Retina (tissue), 1 donor: ENCODE measurements at regions not wholly inside any gene's neighbourhood (a gene's known extent, or its start where the extent isn't known, plus 50 kb on each side); places are given as distances from the start of the nearest gene placed in this dataset.
"Not testable (repeated sequence)": the region's sequence is repeated elsewhere in the genome, so short reads cannot be mapped to it uniquely, and the experiment has no call there.

Experiments
- DNase-seq: peaks from one replicate; pipeline ENCODE4 v3.0.0-alpha.2; 2016

DNA sequence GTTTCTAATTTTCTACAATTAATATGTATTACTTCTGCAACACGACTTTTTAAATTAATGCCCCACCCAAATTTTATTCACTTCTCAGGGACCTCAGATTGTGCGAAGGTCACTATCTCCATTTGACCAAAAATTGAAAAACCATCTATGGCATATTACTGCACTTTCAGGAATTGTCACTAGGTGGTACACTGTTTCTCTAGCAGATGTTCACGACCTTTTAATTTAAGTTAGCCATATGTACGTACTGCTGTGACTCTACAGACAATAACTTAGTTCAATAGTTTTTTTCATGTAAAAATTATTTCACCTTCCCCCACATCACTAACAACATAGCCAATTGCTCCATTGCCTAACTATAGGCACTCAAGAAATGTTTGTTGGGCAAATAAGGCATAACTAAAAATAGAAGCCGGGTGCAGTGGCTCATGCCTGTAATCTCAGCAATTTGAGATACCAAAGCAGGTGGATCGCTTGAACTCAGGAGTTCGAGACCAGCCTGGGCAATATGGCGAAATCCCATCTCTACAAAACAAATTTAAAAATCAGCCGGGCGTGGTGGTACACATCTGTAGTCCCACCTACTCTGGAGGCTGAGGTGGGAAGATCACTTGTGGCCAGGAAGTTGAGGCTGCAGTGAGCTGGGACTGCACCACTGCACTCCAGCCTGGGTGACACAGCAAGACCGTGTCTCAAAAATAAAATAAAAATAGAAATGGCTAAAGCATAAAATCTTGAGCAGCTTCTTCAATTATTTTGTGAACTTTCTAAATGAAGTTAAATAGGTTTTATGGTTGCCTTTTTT, 75.7 kb upstream of the PKN2 start:
- peak; percentile 9 for DNase-seq

DNA sequence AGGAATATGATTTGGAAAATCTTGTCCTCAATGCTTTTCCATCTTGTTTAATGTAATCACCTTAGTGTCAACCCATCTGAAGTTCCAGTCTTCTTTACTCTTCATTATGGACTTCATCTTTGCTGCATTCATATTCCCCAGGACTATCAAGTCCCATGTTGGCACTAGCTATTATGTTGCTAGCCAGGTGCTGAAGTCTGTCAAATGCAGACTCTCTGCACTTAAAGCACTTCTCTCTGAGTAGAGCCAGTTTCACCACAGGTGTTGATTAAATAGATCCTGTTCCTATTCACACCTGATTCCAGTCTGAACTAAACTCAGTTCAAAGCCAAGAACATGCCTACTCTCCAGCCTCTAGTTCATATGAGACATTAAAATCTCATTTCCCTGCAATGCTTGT, 75.0 kb upstream of the PKN2 start:
- DNase-seq, result no peak

DNA sequence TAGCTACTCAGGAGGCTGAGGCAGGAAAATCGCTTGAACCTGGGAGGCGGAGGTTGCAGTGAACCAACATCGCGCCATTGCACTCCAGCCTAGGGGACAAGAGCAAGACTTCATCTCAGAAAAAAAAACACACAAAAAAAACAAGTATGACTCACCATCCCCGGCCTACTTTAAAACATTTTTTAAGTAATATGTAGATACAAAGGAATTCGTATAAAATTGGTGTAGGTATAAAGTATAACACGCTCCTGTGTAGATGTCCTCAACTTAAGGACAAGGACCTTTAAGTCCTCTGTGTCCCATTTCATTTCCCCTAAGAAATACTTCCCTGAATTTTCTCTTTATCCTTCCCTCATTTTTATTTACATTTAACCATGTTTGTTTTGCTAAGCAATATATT, 73.4 kb upstream of the PKN2 start:
- no peak for DNase-seq

DNA sequence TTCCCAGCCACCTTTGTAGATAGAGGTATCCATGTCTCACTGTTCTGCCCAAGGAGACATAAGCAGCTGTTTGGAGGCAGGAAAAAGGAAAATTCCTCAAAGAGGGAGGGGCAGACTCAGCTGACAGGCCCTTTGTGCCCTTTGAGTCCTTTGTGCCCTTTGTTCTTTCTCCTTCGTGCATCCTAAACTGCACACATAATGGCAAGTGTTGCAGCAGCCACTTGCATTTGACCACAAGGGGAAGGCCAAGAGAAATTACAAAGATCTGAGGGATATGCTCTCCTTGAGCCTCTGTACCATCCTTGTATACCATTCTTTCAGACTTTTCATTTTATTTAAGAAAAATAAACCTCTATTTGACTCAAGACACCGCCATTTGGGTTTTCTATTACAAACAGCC, 71.8 kb upstream of the PKN2 start:
- peak; percentile 6 for DNase-seq

DNA sequence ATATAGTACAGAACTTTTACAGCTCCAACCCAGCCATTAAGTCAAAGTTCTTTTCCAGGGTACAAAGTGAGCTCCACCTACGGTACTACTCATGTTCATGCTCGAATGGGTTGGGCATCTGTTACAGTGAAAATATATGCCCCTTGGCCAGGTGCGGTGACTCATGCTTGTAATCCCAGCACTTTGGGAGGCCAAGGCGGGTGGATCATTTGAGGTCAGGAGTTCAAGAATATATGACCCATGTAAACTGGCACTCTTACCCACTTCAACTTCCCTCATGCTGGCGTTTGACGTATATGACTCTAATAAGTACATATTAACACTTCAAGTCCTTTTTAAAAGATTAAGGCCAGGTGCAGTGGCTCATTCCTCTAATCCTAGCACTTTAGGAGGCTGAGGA, 71.3 kb upstream of the PKN2 start:
- DNase-seq, result no peak

DNA sequence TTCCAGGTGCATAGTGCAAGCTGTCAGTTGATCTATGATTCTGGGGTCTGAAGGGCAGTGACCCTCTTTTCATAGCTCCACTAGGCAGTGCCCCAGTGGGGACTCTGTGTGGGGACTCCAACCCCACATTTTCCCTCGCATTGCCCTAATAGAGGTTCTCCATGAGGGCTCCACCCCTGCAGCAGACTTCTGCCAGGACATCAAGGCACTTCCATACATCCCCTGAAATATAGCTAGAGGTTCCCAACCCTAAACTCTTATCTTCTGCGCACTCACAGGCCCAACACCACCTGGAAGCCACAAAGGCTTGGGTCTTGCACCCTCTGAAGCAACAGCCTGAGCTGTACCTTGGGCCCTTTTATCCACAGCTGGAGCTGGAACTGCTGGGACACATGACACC, 65.7 kb upstream of the PKN2 start:
- no peak for DNase-seq

DNA sequence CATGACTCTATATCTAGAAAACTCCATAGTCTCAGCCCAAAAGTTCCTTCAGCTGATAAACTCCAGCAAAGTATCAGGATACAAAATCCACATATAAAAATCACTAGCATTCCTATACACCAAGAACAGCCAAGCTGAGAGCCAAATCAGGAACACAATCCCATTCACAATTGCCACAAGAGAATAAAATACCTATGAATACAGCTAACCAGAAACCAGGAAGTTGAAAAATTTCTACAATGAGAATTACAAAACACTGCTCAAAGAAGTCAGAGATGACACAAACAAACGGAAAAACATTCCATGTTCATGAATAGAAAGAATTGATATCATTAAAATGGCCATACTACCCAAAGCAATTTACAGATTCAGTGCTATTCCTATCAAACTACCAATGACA, 61.0 kb upstream of the PKN2 start:
- DNase-seq, result not testable (repeated sequence)
